ENCODE measurements at regions not wholly inside any gene's neighbourhood (a gene's known extent, or its start where the extent isn't known, plus 50 kb on each side); places are given as distances from the start of the nearest gene placed in this dataset.

DNA sequence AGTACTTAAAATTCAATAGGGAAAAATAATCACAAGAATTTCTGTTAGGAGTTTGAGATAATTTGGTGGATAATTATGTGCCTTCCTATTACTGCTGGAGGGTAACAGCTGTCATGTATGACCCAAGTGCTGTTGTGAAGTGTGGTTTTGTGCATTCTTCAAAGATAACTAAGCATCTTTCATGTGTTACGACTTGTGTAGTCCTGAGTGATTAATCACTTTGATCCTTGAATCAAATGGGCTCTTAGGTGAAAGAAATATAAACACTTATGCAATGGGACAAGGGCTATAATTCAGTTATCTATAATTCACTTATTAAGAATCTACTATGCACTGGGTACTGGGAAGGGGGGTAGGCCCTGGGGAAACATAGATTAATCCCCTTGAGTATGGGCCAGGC, 89.0 kb downstream of the CH25H start:
- TF ChIP-seq, protein P1, sequence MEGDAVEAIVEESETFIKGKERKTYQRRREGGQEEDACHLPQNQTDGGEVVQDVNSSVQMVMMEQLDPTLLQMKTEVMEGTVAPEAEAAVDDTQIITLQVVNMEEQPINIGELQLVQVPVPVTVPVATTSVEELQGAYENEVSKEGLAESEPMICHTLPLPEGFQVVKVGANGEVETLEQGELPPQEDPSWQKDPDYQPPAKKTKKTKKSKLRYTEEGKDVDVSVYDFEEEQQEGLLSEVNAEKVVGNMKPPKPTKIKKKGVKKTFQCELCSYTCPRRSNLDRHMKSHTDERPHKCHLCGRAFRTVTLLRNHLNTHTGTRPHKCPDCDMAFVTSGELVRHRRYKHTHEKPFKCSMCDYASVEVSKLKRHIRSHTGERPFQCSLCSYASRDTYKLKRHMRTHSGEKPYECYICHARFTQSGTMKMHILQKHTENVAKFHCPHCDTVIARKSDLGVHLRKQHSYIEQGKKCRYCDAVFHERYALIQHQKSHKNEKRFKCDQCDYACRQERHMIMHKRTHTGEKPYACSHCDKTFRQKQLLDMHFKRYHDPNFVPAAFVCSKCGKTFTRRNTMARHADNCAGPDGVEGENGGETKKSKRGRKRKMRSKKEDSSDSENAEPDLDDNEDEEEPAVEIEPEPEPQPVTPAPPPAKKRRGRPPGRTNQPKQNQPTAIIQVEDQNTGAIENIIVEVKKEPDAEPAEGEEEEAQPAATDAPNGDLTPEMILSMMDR (IDR thresholded peaks at IDR 0.05): no peak
- TF ChIP-seq POLR2A (IDR thresholded peaks at IDR 0.05): no peak
